K562 (cell line): ENCODE measurements at regions not wholly inside any gene's neighbourhood (a gene's known extent, or its start where the extent isn't known, plus 50 kb on each side); places are given as distances from the start of the nearest gene placed in this dataset.

ENCODE experiments used
- ATAC-seq: fragments of 200-7000 bp; cut with Tn5 transposase; 3 replicates; pipeline ENCODE4 v1.9.1; 2020; ENCODE audit warnings: moderate library complexity
- BruUV-seq: library from RNA; stranded (reverse); fragments of 400-500 nt; replicated peaks from 2 replicates; lab custom pipeline; 2021; lab: Mats Ljungman, UMichigan
- CTCF ChIA-PET: fragments of 300-600 bp; formaldehyde crosslinking; extraction: SDS; loops from one replicate; lab custom pipeline; 2021; ENCODE audit warnings: low intra/inter-chr PET ratio; lab: Yijun Ruan, JAX
- POLR2A ChIA-PET: fragments of 300-600, 350-650 bp; sonication (Branson Sonifier 250); formaldehyde crosslinking; extraction: SDS; loops from one replicate; lab custom pipeline; 2021; ENCODE audit warnings: antibody characterized with exemption, inconsistent platforms; lab: Yijun Ruan, JAX
- DNase-seq, 4 experiments: peaks; one replicate each; pipeline versions ENCODE4 v3.0.0 to v3.0.0-alpha.2; 2011 to 2018; ENCODE audit warnings: low spot score in 3 of 4, mixed read lengths in 3 of 4; ENCODE audit errors: extremely low read depth in 1 of 4
- FAIRE-seq: peaks from 2 replicates; lab custom pipeline; 2011; peaks lifted over from hg19 to GRCh38; lab: Jason Lieb, UNC
- H2AFZ ChIP-seq: 2 replicates; pipeline ENCODE4 v1.6.0; 2011; ENCODE audit warnings: low read depth, low read length, control low read depth, inconsistent platforms
- H3K27ac ChIP-seq: fragments of 200-600 bp; 3 replicates; pipeline ENCODE4 v1.8.0; 2011; ENCODE audit warnings: low read depth, mild to moderate bottlenecking, control low read depth, inconsistent platforms, low read length, moderate library complexity, mixed read lengths; ENCODE audit errors: extremely low read depth
- H3K27me3 ChIP-seq, 2 experiments: fragments of 300-600 bp in 1 of 2; 2 replicates in 1 of 2; 3 replicates in 1 of 2; pipeline versions ENCODE4 v1.6.0 to v1.8.0; 2011; ENCODE audit warnings: inconsistent platforms in 2 of 2, low read length in 2 of 2, mild to moderate bottlenecking in 1 of 2, mixed read lengths in 1 of 2, moderate library complexity in 1 of 2; ENCODE audit not compliant: control insufficient read depth in 2 of 2, insufficient read depth in 2 of 2
- H3K36me3 ChIP-seq: fragments of 300-600 bp; 3 replicates; pipeline ENCODE4 v1.8.0; 2011; ENCODE audit warnings: mild to moderate bottlenecking, low read length, inconsistent platforms; ENCODE audit not compliant: control insufficient read depth, insufficient read depth
- H3K4me1 ChIP-seq, 2 experiments: fragments of 200-600 bp in 1 of 2; replicated peaks in 1 of 2; 2 replicates in 1 of 2; 3 replicates in 1 of 2; pipeline versions ENCODE4 v1.5.1 to v1.8.0; 2011; ENCODE audit warnings: inconsistent platforms in 2 of 2, low read length in 2 of 2, mild to moderate bottlenecking in 1 of 2, mixed read lengths in 1 of 2, moderate library complexity in 1 of 2; ENCODE audit not compliant: control insufficient read depth in 2 of 2, insufficient read depth in 2 of 2
- H3K4me2 ChIP-seq: 2 replicates; pipeline ENCODE4 v1.6.1; 2011; ENCODE audit warnings: low read length, control low read depth, inconsistent platforms, mixed read lengths; ENCODE audit not compliant: insufficient read depth
- H3K4me3 ChIP-seq: fragments of 200-600 bp; sonication (generic), shearing (Covaris generic); 2 replicates; pipeline ENCODE4 v1.5.1; 2016; ENCODE audit warnings: control low read depth, inconsistent platforms
- H3K79me2 ChIP-seq: fragments of 200-600 bp; 3 replicates; pipeline ENCODE4 v1.8.0; 2011; ENCODE audit warnings: low read length, inconsistent platforms; ENCODE audit not compliant: control insufficient read depth, insufficient read depth
- H3K9ac ChIP-seq, 2 experiments: 2 replicates each; pipeline versions ENCODE4 v1.6.0 to v1.6.1; 2011; ENCODE audit warnings: low read depth in 2 of 2, low read length in 2 of 2, control low read depth in 1 of 2, inconsistent platforms in 1 of 2, mild to moderate bottlenecking in 1 of 2, mixed read lengths in 1 of 2; ENCODE audit not compliant: insufficient read depth in 1 of 2
- H3K9me1 ChIP-seq: one replicate; pipeline ENCODE4 v1.6.0; 2011; ENCODE audit warnings: inconsistent platforms, mild to moderate bottlenecking, low read length, moderate library complexity; ENCODE audit not compliant: control insufficient read depth, insufficient read depth
- H3K9me3 ChIP-seq: replicated peaks from 2 replicates; pipeline ENCODE4 v1.5.1; 2011; ENCODE audit warnings: low read depth, low read length, inconsistent platforms; ENCODE audit not compliant: control insufficient read depth, insufficient read depth
- H4K20me1 ChIP-seq: replicated peaks from 2 replicates; pipeline ENCODE4 v1.6.1; 2011; ENCODE audit warnings: low read length, inconsistent platforms, mixed read lengths; ENCODE audit not compliant: control insufficient read depth, insufficient read depth
- MTF1 ChIP-seq: fragments of 250-450 bp; sonication (Bioruptor Pico); IDR thresholded peaks from 2 replicates; pipeline ENCODE4 v1.9.0; 2021; ENCODE audit warnings: moderate library complexity, mild to moderate bottlenecking, inconsistent platforms, borderline replicate concordance
- SMARCA4 ChIP-seq: fragments of 450-650 bp; IDR thresholded peaks from 2 replicates; pipeline ENCODE4 v1.6.1; 2016
- WGBS: fragments of 100-300 bp; shearing (Covaris generic); methylation state at CpG from one replicate; pipeline ENCODE4 v1.1.6; 2016; ENCODE audit warnings: low coverage, mixed read lengths; ENCODE audit not compliant: insufficient coverage; ENCODE audit errors: missing lambda C conversion rate; 5-methylcytosine and 5-hydroxymethylcytosine counted together
- in situ Hi-C: fragments of 300-500 bp; cut with MboI; formaldehyde crosslinking; loops from 4 replicates; pipeline ENCODE4 v1.15.0; 2018; ENCODE audit warnings: inconsistent platforms, mixed read lengths
- intact Hi-C: fragments of 100-400 bp; cut with micrococcal nuclease; formaldehyde crosslinking; loops from 2 replicates; pipeline ENCODE4 v1.14.2; 2022
- TF ChIP-seq, protein P1 (sequence below), 2 experiments: fragments of 450-650 bp; IDR thresholded peaks; 2 replicates each; pipeline ENCODE4 v1.6.1; 2018; ENCODE audit warnings: mild to moderate bottlenecking in 2 of 2, low read depth in 1 of 2; ENCODE audit not compliant: partially characterized antibody in 2 of 2
- TF ChIP-seq, protein P2 (sequence below): sonication (generic); formaldehyde crosslinking; IDR thresholded peaks from 2 replicates; pipeline ENCODE4 v1.8.0; 2023; ENCODE audit warnings: mild to moderate bottlenecking, missing genetic modification reagents

DNA sequence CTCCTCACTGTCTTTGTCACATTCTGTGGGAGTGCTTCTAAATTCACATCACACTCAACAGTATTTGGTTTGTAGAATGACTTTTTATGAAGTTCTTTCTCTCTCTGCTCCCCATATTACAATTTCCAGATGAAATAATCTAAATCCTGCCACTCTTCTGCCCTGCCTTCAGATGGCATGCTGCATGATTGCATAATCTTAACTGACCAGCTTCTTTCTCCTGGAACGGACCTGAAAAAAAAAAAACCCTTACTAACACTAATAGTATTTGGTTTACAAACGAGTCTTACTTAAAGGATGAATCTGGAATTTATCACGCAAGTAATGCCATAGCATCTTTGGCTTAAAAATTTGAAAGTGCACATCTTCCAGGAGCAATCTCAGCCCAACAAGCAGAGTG is 272.3 kb downstream of the NAF1 start:
- CTCF ChIA-PET, result no interaction called here
- ATAC-seq (no peak), DNase-seq (no peak), FAIRE-seq (no peak)
- Histone ChIP-seq H3K4me2 (no peak overlapping the region), H3K9me1 (no peaks in the 10 kb centered on the region), H2AFZ (no peak overlapping the region), H3K27me3 (no peaks in the 10 kb centered on the region), H4K20me1 (no peaks in the 10 kb centered on the region), H3K4me3 (no peak overlapping the region), H3K36me3 (no peaks in the 10 kb centered on the region), H3K4me1 (no peaks in the 10 kb centered on the region), H3K79me2 (no peaks in the 10 kb centered on the region), H3K9ac (no peak overlapping the region), H3K9me3 (no peaks in the 10 kb centered on the region), H3K27ac (no peak overlapping the region)
- no TSS peak for BruUV-seq
- POLR2A ChIA-PET, result no interaction called here
- intact Hi-C loops, result no loop called here
- in situ Hi-C loops, result no loop called here
- TF ChIP-seq, protein P1, sequence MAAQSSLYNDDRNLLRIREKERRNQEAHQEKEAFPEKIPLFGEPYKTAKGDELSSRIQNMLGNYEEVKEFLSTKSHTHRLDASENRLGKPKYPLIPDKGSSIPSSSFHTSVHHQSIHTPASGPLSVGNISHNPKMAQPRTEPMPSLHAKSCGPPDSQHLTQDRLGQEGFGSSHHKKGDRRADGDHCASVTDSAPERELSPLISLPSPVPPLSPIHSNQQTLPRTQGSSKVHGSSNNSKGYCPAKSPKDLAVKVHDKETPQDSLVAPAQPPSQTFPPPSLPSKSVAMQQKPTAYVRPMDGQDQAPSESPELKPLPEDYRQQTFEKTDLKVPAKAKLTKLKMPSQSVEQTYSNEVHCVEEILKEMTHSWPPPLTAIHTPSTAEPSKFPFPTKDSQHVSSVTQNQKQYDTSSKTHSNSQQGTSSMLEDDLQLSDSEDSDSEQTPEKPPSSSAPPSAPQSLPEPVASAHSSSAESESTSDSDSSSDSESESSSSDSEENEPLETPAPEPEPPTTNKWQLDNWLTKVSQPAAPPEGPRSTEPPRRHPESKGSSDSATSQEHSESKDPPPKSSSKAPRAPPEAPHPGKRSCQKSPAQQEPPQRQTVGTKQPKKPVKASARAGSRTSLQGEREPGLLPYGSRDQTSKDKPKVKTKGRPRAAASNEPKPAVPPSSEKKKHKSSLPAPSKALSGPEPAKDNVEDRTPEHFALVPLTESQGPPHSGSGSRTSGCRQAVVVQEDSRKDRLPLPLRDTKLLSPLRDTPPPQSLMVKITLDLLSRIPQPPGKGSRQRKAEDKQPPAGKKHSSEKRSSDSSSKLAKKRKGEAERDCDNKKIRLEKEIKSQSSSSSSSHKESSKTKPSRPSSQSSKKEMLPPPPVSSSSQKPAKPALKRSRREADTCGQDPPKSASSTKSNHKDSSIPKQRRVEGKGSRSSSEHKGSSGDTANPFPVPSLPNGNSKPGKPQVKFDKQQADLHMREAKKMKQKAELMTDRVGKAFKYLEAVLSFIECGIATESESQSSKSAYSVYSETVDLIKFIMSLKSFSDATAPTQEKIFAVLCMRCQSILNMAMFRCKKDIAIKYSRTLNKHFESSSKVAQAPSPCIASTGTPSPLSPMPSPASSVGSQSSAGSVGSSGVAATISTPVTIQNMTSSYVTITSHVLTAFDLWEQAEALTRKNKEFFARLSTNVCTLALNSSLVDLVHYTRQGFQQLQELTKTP (IDR thresholded peaks at IDR 0.05; ENCODE audit: low read depth in 1 of 2, partially characterized antibody in 2 of 2), result no peak
- TF ChIP-seq MTF1 (CRISPR knock-in tag) (no peak), SMARCA4 (no peak)
- TF ChIP-seq, protein P2, sequence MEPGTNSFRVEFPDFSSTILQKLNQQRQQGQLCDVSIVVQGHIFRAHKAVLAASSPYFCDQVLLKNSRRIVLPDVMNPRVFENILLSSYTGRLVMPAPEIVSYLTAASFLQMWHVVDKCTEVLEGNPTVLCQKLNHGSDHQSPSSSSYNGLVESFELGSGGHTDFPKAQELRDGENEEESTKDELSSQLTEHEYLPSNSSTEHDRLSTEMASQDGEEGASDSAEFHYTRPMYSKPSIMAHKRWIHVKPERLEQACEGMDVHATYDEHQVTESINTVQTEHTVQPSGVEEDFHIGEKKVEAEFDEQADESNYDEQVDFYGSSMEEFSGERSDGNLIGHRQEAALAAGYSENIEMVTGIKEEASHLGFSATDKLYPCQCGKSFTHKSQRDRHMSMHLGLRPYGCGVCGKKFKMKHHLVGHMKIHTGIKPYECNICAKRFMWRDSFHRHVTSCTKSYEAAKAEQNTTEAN, result no peak
- WGBS, result 0% methylated on average over 3 of the region's 3 CpGs
